GM21360 (cell line): ENCODE measurements at regions not wholly inside any gene's neighbourhood (a gene's known extent, or its start where the extent isn't known, plus 50 kb on each side); places are given as distances from the start of the nearest gene placed in this dataset.

Experiments used
- ATAC-seq: cut with Tn5 transposase; IDR thresholded peaks from one replicate; pipeline ENCODE4 v1.9.1; 2021; ENCODE audit warnings: mild to moderate bottlenecking, moderate library complexity; ENCODE audit not compliant: unreplicated experiment

- ATAC-seq = no peak
Measured at GRCh38 chr4:23276076-23276475, 583.3 kb downstream of the GBA3 start.

DNA sequence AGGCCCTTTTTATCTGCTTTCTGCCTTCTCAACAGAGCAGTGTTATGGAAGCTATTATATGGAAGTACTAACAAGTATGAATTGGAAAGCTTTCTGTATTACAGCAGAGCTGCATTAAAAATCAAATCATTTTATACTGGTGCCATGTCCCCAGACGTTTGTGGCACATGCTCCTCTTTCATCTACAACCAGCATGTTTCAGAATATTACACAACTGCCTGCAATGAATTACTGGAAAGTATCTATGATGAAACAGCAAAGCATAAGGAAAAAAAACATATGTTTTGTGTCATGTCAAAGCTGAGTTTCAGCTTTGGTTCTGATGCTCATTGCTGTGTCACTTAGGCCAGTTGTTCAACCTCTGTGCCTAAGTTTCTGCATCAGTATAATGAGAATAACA, 576.8 kb downstream of the GBA3 start:
- ATAC-seq = no peak

GRCh38 chr4:23268072-23268771, 575.5 kb downstream of the GBA3 start:
- no peak for ATAC-seq

DNA sequence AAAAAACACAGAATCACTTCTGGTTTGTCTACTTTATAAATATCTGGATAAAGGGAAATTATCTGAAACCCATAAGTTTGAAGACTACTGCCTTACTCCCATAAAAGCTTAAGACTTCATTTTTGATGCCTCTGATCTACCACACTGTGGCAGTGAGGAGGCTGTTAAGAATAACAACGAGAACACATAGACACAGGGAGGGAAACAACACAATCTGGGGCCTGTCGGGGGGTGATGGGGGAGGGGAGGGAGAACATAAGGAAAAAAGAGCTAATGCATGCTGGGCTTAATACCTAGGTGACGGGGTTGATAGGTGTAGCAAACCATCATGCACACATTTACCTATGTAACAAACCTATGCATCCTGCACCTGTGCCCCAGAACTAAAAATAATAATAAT, 573.7 kb downstream of the GBA3 start:
- no peak for ATAC-seq

- ATAC-seq = no peak
Measured at GRCh38 chr4:23260511-23260910, 567.8 kb downstream of the GBA3 start.

GRCh38 chr4:23245203-23245832, 552.6 kb downstream of the GBA3 start:
- ATAC-seq = no peak

DNA sequence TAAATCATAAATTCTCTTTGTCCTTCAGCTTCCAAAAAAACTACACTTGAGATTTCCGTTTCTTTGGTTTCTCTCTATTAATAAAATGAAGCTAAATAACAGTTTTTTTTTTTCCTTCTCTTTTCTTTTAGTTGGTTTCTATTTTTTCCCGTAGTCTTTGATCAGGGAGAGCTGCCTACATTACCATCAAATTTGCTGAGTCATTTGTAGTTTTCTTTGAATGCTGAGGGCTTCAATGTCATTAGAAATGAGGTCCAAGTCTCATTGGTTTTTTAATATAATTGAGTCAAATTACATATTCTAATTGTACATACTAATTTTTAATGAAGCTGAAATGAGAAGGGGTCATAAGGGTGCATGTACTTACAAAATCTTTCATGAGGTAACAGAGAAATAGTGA, 550.2 kb downstream of the GBA3 start:
- ATAC-seq = no peak

DNA sequence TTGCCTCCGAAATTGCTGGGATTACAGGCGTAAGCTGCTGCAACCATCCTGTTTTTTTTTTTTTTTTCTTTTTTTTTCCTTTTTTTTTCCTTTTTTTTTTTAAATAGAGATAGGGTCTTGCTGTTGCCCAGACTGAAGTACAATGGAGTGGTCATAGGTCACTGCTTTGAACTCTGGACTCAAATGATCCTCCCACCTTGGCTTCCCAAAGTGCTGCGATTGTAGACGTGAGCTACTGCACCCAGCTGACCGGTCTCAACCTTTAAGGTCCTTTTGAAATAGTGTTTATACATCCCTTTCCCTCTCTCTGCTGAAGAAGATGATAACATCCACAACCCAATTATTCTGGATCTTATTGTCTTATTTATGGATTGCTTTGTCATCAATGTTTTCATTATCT, 548.7 kb downstream of the GBA3 start:
- ATAC-seq = no peak

DNA sequence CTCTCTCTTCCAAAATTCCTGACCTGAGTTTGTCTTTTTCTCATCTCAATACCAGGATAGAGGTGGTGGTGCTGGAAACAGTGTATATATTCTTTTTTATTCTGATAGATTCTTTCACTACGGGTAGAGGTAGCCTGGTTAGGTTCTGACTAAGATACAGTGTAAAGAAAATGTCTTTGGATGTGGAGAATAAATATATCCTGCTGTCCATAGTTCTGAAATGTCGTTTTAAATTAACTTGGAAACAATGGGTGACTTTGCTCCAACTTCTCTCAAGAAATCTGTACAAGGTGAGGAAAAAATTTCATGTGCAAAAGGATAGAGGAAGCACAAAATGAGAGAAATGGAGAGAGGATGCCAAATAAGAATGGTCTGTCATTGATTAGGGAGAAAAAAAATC, 546.1 kb downstream of the GBA3 start:
- ATAC-seq = no peak

- ATAC-seq = no peak
Measured at GRCh38 chr4:23237771-23238170, 545.0 kb downstream of the GBA3 start.

DNA sequence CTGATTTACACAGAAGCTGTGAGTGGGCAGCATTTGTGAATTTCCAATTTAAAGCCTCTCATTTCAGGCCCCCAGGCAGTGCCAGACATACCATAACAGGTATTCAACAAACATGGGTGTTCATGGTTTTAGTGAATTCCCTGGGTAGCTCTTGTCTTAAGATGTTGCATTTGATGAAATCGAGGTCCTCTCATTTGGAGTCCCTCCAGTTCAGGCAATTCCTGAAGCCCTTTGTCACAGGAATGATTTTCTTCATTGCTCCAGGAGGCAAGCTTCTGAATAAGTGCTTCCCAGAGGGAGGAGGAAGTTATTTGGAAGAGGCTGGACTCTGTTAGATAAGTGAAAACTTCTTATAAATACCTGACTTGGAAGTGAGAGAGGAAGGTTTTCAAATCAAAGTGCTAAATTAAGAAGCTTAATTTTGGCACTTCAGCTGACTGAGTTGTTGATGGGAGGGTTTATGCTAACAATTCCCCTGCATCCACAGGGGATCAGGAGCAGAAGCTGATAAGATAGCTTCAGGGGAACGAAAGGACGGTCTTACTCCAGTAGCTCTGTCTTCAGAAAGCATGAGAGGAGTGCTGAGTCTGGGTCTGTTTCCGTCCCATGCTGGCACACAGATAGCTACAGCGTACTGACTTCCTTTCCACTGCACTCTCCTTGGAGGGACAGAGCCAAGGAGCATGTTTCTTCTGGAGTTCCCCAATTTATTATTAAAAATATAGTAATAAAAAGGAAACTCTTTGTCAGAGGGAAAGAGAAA, 543.1 kb downstream of the GBA3 start:
- no peak for ATAC-seq

DNA sequence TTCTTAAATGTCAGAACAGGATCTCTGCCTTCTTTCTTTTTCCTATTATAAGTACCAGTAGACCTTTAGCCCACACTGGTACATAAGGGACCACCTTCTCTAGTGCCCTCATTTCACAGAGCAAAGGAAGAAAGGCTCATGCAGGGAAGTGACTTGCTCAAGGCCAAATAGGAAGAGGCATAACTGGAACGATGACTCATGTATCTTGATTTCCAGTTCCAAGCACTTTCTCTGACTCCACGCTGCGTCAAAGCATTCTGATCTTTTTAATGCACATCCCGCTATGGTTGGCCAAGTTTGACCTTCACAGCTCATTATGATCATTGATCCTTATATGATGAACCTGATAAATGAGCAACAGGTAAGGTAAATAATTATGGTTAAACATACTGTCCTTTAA, 542.0 kb downstream of the GBA3 start:
- ATAC-seq = no peak

DNA sequence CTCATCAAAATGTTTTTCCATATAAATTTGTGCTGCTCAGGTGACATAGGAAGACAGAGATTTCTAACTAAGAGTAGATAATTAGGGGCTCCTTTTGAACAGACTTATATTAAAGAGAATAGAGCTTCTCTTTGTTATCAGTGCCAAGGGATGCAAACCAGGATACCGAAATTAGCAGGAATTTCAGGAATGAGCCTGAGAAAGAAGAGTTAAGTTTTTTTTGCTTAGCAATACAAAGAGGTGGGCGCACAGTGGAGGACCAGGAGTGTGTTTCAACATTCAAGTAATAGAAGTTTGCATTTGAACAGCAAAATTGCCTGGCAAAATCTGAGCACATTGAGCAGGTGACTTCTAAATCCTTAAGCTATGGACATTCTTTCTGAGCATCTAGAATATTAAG, 541.3 kb downstream of the GBA3 start:
- no peak for ATAC-seq

DNA sequence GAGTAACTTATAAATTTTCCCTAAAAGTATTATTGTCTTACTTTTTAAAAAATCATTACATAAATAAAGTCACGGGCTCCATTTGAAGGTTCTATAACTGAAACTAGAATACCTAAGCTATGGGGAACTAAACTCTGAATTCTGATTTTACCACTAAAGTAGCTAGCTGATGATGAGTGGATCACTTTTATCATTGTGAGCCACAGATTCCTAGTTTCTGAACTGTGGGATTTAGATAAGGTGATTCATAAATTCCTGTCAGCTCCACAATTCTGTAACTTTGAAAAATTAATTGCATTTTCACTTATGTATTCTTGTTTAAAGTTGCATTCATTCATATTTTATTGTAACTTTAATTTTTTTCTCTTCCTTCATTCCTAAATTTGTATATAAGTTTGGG, 540.9 kb downstream of the GBA3 start:
- no peak for ATAC-seq

- ATAC-seq = no peak
Measured at GRCh38 chr4:23232987-23233386, 540.2 kb downstream of the GBA3 start.

- no peak for ATAC-seq
Measured at GRCh38 chr4:23225564-23225963, 532.8 kb downstream of the GBA3 start.

GRCh38 chr4:23224684-23225420, 532.1 kb downstream of the GBA3 start:
- ATAC-seq = no peak

DNA sequence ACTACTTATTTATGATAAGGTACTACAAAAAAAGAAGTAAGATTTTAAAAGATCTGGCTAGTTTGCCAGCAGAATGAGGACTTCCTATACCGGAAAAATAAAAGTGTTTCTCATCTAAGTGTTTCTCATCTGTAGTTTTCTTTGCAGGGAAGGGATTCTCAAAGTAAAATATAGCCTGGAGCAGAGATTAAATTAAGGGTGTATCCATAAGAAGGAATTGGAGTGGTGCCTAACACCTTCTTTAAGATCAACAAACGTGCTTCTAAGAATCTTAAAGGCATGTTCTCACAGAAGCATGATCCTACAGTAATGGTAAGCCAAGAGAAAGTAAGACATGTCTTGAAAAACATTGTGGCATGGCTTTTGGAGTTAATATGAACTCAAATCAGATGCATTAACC, 528.2 kb downstream of the GBA3 start:
- ATAC-seq = no peak

GRCh38 chr4:23219779-23220408, 527.2 kb downstream of the GBA3 start:
- ATAC-seq = no peak

DNA sequence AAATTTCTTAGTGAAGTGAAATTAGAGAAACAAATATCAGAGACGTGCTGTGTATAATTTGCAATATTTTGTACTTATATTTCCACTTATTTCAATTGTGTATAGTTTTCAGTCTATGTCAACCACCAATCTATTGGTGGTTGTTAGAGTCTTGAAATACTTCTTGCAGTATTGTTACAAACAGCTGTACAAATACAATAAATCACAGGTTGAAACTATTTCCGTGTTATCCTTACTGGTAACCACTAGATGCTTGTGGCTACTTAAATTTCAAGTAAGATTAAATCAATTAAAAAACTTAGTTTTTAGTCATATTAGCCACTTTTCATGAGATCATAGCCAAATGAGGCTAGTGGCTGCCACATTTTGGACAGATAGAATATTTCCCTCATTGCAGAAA, 520.5 kb downstream of the GBA3 start:
- ATAC-seq = no peak

DNA sequence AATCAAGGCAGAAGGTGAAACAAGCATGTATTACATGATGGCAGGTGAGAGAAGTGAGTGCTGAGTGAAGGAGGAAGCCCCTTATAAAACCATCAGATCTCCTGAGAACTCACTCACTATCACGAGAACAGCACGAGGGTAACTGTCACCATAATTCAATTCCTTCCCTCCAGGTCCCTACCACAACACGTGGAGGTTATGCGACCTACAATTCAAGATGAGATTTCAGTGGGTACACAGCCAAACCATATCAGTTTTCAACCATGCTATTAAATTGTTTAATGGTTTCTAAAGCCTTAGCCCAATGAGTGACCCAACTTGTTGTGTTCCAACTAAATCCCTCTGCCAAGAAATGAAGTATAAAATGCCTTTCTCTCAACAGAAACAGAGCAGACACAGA, 519.8 kb downstream of the GBA3 start:
- no peak for ATAC-seq
